PC-3 (cell line): ENCODE measurements at regions not wholly inside any gene's neighbourhood (a gene's known extent, or its start where the extent isn't known, plus 50 kb on each side); places are given as distances from the start of the nearest gene placed in this dataset.

Experiments used
- EZH2 ChIP-seq: fragments of 300-600 bp; sonication (generic); IDR thresholded peaks from one replicate; pipeline ENCODE4 v1.6.1; 2017; ENCODE audit warnings: antibody characterized with exemption, mild to moderate bottlenecking, low read length; ENCODE audit not compliant: unreplicated experiment
- EZH2phosphoT487 ChIP-seq: fragments of 300-600 bp; sonication (generic); IDR thresholded peaks from 2 replicates; pipeline ENCODE4 v1.6.1; 2018; ENCODE audit warnings: mild to moderate bottlenecking, antibody characterized with exemption, low read length, borderline replicate concordance
- TF ChIP-seq, protein P1 (sequence below): fragments of 300-600 bp; sonication (generic); conservative IDR thresholded peaks from 2 replicates; pipeline ENCODE4 v1.5.1; 2017; ENCODE audit warnings: antibody characterized with exemption, low read depth, mild to moderate bottlenecking, low read length

DNA sequence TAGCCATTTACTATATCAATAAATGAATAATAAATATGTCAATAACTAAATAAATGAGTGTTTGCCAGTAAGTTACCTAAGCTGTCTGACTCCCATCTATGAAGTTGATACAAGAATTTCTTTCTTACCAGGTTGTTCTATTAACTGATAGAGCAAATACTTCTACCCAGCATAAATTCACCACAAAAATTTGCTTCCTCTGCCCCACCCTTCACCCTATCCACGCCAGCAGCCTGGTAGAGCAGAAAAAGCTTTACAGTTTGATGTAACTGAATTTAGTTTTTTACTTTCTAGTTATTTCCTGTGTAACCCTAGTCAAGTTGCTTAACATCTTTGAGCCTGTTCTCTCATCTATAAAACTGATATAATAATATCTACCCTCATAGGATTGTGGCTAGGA lies 94.9 kb upstream of the SLC16A7 start:
- TF ChIP-seq, protein P1, sequence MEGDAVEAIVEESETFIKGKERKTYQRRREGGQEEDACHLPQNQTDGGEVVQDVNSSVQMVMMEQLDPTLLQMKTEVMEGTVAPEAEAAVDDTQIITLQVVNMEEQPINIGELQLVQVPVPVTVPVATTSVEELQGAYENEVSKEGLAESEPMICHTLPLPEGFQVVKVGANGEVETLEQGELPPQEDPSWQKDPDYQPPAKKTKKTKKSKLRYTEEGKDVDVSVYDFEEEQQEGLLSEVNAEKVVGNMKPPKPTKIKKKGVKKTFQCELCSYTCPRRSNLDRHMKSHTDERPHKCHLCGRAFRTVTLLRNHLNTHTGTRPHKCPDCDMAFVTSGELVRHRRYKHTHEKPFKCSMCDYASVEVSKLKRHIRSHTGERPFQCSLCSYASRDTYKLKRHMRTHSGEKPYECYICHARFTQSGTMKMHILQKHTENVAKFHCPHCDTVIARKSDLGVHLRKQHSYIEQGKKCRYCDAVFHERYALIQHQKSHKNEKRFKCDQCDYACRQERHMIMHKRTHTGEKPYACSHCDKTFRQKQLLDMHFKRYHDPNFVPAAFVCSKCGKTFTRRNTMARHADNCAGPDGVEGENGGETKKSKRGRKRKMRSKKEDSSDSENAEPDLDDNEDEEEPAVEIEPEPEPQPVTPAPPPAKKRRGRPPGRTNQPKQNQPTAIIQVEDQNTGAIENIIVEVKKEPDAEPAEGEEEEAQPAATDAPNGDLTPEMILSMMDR: no peak
- TF ChIP-seq EZH2 (no peak), EZH2phosphoT487 (no peak)
